Lung microvascular endothelial cell (primary cell): ENCODE measurements at regions not wholly inside any gene's neighbourhood (a gene's known extent, or its start where the extent isn't known, plus 50 kb on each side); places are given as distances from the start of the nearest gene placed in this dataset.
"Not testable (repeated sequence)": the region's sequence is repeated elsewhere in the genome, so short reads cannot be mapped to it uniquely, and the experiment has no call there.

ENCODE experiments used
- DNase-seq, 2 donors: peaks; one replicate each; pipeline versions ENCODE4 v3.0.0 to v3.0.0-alpha.2; 2010; ENCODE audit warnings: low read depth in 2 of 2

DNA sequence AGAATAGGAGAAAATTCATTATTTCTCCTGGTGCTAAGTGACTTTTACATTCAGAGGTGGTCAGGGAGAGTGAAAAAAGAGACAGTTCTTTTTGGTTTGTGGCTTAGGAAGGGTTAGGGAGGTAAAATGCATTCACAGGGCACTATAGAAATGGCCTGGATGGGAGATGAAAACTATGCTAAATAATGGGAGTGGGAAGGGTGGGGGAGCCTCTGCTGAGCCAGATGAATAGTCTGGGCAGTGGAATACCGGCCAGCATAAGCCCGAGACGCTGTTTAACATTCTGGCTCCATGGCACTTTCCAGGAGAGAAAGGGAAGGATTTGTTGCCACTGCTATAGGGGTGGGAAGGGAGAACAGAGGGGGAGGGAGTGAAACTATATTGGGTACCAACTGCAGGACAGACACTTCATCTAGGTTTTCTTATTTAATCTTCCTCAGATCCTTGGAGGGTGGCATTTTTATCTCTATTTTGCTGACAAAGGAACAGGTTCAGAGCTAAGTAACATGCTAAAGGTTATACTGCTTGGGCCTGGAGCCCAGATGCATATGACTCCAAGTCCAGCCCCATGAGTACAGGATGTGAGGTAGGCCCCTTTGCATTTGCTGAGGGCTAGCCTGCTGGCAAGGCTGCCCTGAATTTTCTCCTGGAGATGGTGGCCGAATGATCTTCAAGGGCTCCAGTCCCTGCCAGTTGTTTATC is 372.4 kb downstream of the CCSER2 start:
- DNase-seq: no peak

GRCh38 chr10:84701370-84701720 is 373.0 kb downstream of the CCSER2 start:
- DNase-seq: no peak

DNA sequence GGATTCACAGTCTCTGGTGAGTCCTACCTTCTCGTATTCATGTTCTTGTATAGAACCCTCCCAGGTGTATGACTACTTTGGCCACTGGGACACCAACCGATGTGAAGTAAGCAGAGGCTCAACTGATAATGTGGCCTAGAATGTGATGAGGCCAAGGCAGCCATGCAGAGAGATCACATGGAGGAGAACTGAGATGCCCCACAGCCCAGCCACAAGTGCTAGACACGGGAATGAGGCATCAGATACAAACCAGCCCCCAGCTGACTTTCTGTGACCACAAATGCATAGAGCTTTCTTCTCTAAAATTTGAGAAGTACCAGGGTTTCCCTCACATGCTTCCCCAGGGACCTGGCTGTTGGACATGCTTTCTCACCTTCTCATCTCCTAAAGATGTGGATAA is 375.7 kb downstream of the CCSER2 start:
- DNase-seq: no peak

- no peak for DNase-seq
These were observed 378.0 kb downstream of the CCSER2 start for GRCh38 chr10:84706431-84706830.

DNA sequence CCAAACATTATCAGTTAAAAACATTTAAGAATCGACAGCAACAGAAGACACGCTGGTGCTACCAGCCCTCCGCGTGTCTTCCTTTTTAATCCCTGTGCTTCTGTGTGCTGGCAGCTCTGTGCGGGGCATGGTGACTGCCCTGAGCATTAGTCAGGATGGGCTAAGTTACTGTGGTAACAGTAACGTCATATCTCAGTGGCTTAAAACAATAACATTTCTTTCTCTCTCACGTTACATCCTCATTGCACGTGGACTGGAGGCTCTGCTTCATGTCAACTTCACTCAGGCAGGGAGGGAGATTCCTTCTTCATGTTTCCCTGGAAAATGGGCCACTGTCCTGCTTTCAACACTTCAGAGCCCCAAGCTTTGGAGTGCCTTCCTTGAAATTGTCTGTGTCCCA is 378.5 kb downstream of the CCSER2 start:
- DNase-seq: no peak

DNA sequence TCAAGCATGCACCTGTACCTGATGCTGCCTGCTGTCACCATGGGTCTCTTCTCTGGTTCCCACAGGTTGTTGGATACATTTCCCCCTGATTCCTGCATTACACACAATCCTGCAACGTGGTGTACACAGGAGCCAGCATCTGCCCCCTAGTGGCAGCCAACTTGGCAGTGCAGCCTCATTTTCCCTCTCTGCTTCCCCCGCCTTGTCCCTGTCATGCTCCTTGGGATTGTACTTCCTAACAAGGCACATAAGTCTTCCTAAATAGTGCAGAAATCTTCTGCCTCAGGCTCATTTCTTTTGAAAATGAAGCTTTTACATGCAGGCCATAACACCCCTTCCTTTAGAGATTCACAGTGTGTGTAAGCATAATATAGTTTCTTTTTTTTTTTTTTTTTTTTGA is 387.5 kb downstream of the CCSER2 start:
- peak; percentile 42 to 45 for DNase-seq

DNA sequence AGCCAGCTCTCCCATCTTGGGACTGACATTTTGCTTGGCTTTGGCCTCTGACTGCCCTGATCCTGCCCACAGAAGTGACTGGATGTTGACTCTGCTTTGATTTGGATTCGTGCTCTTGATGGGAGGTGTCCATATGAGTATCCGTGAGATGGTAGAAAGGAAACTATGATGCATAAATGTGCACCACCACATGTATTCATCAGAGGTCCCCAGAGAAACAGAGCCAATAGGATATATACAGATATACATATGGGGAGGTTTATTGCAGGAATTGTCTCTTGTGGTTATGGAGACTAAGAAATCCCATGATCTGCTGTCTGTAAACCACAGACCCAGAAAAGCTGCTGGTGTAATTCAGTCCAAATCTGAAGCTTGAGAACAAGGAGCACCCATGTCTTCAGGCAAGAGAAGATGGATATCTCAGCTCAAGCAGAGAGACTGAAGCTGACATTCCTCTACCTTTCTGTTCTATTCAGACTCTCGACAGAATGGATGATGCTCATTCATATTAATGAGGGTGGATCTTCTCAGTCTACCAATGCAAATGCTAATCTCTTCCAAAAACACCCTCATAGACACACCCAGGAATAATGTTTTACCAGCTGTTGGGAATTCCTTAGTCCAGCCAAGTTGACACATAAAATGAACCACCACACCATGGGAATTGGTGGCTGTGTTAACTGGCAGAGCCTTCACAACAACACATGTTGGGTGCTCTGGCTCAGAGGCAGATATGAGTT is 390.7 kb downstream of the CCSER2 start:
- DNase-seq: no peak

DNA sequence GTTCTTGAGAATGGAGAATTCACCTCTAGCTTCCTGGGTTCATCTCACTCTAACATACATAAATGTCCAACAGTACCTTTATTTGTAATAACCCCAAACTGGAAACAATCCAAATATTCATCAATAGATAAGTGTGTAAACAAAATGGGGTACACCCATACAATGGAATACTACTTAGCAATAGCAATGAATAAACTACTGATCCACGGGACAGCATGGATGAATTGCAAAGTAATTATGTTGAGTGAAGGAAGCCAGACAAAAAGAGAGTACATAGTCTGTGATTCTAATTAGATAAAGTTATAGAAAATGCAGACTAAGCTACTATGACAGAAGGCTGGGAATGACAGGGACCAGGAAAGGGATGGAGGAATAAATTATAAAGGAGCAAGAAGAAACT is 391.3 kb downstream of the CCSER2 start:
- DNase-seq: no peak

DNA sequence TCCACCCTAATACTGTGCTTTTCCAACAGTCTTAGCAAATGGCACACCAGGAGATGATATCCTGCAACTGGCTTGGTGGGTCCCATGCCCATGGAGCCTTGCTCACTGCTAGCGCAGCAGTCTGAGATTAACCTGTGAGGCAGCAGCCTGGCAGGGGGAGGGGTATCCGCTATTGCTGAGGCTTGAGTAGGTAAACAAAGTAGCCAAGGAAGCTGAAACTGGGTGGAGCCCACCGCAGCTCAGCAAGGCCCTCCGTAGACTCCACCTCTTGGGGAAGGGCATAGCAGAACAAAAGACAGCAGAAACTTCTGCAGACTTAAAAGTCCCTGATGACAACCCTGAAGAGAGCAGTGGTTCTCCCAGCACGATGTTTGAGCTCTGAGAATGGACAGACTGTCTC is 399.0 kb downstream of the CCSER2 start:
- no peak for DNase-seq

GRCh38 chr10:84739126-84739525 is 410.7 kb downstream of the CCSER2 start:
- DNase-seq: not testable (repeated sequence)

DNA sequence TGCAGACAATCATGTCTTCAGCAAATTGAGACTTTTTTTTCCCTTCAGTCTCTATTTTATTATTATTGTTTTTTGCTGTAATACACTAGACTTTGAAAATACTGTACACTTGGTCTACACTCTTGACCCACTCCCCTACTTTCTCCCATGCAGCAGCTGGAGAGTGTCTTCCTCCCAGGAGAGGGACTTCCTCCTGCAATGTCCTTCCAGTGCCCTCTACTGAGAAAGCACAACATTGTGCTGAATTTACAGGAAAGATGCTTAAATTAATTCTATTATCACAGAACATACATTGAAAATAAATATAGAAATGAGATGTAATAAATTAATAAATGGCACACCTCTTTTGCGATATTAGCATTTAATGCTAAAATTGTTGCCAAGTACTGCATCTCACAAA is 411.3 kb downstream of the CCSER2 start:
- DNase-seq: no peak

- DNase-seq: no peak
These were observed 415.1 kb downstream of the CCSER2 start for GRCh38 chr10:84743483-84743882.

- DNase-seq: no peak
These were observed 426.9 kb downstream of the CCSER2 start for GRCh38 chr10:84755311-84755710.

- DNase-seq: not testable (repeated sequence)
These were observed 428.3 kb downstream of the CCSER2 start for GRCh38 chr10:84756653-84757052.

DNA sequence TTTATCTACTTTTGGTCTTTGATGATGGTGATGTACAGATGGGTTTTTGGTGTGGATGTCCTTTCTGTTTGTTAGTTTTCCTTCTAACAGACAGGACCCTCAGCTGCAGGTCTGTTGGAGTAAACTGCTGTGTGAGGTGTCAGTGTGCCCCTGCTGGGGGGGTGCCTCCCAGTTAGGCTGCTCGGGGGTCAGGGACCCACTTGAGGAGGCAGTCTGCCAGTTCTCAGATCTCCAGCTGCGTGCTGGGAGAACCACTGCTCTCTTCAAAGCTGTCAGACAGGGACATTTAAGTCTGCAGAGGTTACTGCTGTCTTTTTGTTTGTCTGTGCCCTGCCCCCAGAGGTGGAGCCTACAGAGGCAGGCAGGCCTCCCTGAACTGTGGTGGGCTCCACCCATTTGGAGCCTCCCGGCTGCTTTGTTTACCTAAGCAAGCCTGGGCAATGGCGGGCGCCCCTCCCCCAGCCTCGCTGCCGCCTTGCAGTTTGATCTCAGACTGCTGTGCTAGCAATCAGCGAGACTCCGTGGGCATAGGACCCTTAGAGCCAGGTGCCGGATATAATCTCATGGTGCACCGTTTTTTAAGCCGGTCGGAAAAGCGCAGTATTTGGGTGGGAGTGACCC is 433.7 kb downstream of the CCSER2 start:
- DNase-seq: not testable (repeated sequence)

DNA sequence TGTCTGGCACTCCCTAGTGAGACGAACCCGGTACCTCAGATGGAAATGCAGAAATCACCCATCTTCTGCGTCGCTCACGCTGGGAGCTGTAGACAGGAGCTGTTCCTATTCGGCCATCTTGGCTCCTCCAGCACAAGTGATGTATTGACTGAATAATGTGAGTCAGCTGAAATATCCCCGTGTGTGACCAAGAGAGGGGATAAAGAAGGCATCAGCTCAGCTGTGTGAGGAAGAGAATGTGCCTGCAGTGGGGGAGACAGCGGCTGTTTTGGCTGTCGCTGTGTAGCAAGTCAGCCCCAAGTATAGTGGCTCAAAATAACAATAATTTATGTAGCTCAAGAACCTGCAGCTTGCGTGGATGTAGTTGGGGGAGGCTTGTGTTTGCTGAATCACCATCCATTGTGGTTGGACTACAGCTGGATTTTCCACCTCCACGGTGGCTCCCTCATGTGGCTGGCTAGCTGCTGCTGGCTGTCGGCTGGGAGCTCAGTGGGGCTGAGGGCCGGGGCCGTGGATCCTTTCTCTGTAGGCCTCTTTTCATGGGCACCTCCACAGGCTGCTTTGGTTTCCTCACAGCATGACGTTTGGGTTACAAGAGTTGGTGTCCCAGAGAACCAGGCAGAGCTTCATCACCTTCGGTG is 434.5 kb downstream of the CCSER2 start:
- DNase-seq: no peak

DNA sequence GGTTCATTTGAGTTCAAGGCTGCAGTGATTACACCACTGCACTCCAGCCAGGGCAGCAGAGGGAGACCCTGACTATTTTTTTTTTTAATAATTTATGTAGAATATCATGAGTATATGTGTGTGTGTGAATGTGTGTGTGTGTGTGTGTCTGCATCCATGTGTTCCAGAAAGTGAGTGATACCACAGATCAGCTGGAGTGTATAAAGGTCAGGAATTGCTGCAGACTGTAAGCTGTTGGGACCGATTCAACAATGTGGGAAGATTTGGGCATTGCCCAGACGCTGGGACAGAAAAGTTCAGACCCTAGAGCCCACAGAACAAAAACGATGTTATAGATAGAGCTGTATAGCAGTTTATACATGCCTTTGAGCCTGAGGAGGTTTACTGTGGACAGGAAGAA is 435.6 kb downstream of the CCSER2 start:
- no peak for DNase-seq

DNA sequence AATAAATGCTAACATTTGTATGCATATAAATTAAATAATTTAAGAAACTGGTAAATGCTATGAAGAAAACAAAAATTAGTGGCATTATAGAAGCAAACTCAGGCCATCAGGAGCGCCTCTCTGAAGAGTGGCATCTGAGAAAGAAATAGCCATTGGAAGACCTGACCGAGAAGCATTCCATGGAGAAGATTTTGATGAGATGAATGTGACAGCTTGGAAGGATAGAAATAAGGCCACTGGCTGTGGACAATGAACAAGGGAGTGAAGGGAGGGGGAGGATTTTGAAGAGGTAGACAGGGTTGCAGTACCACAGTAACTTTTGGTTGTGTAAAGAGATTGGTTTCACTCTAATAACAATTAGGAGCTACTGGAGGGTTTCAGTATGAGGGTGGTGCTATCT is 436.7 kb downstream of the CCSER2 start:
- no peak for DNase-seq

DNA sequence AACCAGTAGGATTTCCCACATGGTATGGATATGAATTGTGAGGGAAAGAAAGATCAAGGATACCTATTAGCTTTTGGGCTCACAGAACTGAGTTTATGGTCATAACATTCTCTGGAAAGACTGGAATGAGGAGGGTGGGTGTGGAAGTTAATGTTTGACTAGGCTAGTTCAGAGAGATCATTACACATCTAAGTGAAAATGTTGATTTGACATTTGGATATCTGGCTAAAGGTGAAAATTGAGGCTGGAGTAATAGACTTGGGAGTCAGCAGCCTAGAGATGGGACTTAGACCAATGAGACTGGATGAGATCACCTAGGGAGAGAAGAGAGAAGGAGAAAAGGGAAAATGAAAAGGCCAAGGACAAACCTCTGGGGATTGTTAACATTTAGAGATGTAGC is 437.3 kb downstream of the CCSER2 start:
- no peak for DNase-seq

DNA sequence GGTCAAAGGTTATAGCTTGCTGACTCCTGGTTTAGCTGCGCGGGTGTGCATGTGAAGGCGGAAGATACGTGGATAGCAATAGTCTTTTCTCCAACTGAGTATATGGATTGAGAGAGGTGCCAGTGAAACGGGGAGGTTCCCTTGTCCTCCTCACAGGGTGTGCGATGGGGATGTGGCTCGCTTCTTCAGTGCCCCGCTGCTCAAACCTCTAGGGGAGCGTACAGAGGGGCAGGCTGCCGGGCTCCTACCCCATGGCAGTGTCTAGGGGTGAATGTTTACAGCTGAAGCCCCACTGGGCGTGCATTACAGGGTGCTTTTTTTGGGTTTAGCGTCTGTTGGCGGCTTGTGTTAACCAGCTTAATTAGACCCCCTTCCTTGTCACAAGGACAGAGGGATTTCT is 438.5 kb downstream of the CCSER2 start:
- DNase-seq: no peak

DNA sequence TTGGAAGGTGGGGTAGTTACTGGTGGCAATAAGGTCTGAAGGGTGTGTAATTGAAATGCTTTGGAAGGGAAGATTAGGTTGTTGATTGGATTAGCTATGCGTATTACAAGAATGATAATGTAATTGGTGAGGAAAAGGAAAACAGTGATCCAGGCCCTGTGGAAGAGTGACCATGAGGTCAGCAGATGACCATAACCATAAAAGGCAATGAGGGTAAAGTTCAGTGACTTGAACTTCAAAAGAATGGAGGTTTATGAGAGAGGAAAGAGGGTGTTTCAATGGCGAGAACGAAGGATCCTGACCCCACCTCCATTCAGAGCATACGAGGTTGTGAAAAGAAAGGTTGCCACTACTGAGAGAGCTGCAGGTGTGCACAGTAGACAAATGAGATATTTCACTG is 439.7 kb downstream of the CCSER2 start:
- no peak for DNase-seq

GRCh38 chr10:84770824-84771223 is 442.4 kb downstream of the CCSER2 start:
- DNase-seq: no peak
